ENCODE measurements at regions not wholly inside any gene's neighbourhood (a gene's known extent, or its start where the extent isn't known, plus 50 kb on each side); places are given as distances from the start of the nearest gene placed in this dataset.

GRCh38 chr1:90133133-90133532 lies 138.2 kb downstream of the ZNF326 start:
- Mint-ChIP-seq H3K4me1 (ENCODE audit: low read depth) (no peaks in the 10 kb centered on the region), H3K36me3 (ENCODE audit: low read depth) (no peaks in the 10 kb centered on the region), H3K9me3 (no peaks in the 10 kb centered on the region), H3K27me3 (peaks cover 15% of the 10 kb centered on the region), H3K4me3 (no peak overlapping the region), H3K27ac (no peak overlapping the region)
- intact Hi-C loops (cut with micrococcal nuclease), result no loop called here

DNA sequence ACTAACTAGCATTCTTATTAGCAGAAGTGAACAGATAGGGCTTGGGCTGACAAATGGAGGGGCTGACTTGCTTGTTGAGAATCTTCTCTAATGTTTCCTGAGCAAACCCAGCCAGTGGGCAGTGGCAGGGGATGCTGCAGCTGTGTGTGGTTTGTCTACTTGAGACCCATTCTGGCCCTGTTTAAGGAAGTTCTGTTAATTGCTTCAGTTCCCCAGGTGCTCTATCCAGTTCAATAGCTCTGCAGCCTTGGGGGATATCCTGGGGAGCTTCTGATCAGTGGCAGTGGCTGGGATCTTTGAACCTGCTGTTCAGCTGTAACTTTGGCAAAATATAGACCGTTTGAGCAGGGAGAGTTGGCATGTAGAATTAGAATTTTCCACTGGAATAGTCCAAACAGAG lies 137.4 kb downstream of the ZNF326 start:
- H3K9me3 Mint-ChIP-seq, result no peaks in the 10 kb centered on the region
- no peaks in the 10 kb centered on the region for H3K4me1 Mint-ChIP-seq (ENCODE audit: low read depth)
- H3K4me3 Mint-ChIP-seq, result no peak overlapping the region
- intact Hi-C loops (cut with micrococcal nuclease), result no loop called here
- H3K27me3 Mint-ChIP-seq, result peaks cover 15% of the 10 kb centered on the region
- no peaks in the 10 kb centered on the region for H3K36me3 Mint-ChIP-seq (ENCODE audit: low read depth)
- no peak overlapping the region for H3K27ac Mint-ChIP-seq

GRCh38 chr1:90127288-90127953 lies 132.5 kb downstream of the ZNF326 start:
- intact Hi-C loops (cut with micrococcal nuclease), result no loop called here
- H3K4me3 Mint-ChIP-seq, result no peak overlapping the region
- no peak overlapping the region for H3K27ac Mint-ChIP-seq
- H3K36me3 Mint-ChIP-seq (ENCODE audit: low read depth), result no peaks in the 10 kb centered on the region
- no peaks in the 10 kb centered on the region for H3K4me1 Mint-ChIP-seq (ENCODE audit: low read depth)
- H3K9me3 Mint-ChIP-seq, result no peaks in the 10 kb centered on the region
- peaks cover 16% of the 10 kb centered on the region for H3K27me3 Mint-ChIP-seq

DNA sequence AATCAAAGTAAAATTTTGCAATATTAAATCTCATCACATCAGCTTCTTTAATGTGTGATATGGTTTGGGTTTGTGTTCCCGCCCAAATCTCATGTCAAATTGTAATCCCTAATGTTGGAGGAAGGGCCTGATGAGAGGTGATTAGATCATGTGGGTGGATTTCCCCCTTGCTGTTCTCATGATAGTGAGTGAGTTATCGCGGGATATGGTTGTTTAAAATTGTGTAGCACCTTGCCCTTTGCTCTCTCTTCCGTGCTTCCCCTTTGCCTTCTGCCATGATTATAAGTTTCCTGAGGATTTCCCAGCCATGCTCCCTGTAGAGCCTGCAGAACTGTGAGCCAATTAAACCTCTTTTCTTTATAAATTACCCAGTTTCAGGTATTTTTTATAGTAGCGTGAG lies 131.9 kb downstream of the ZNF326 start:
- peaks cover 14% of the 10 kb centered on the region for H3K27me3 Mint-ChIP-seq
- H3K9me3 Mint-ChIP-seq, result no peaks in the 10 kb centered on the region
- no peaks in the 10 kb centered on the region for H3K36me3 Mint-ChIP-seq (ENCODE audit: low read depth)
- no peaks in the 10 kb centered on the region for H3K4me1 Mint-ChIP-seq (ENCODE audit: low read depth)
- intact Hi-C loops (cut with micrococcal nuclease), result no loop called here
- no peak overlapping the region for H3K4me3 Mint-ChIP-seq
- no peak overlapping the region for H3K27ac Mint-ChIP-seq

GRCh38 chr1:90122654-90123340 lies 127.9 kb downstream of the ZNF326 start:
- Mint-ChIP-seq H3K27me3 (peaks cover 8% of the 10 kb centered on the region), H3K4me3 (no peak overlapping the region)
- intact Hi-C loops (cut with micrococcal nuclease), result no loop called here

GRCh38 chr1:90114521-90115141 lies 119.7 kb downstream of the ZNF326 start:
- no peak overlapping the region for H3K27ac Mint-ChIP-seq
- no peaks in the 10 kb centered on the region for H3K4me1 Mint-ChIP-seq (ENCODE audit: low read depth)
- peaks cover 16% of the 10 kb centered on the region for H3K27me3 Mint-ChIP-seq
- H3K9me3 Mint-ChIP-seq, result no peaks in the 10 kb centered on the region
- no peak overlapping the region for H3K4me3 Mint-ChIP-seq
- intact Hi-C loops (cut with micrococcal nuclease), result loop anchor here (10.0 kb wide), 1 partner anchor 1050 kb away; no protein-coding TSS in a partner anchor
- H3K36me3 Mint-ChIP-seq (ENCODE audit: low read depth), result no peaks in the 10 kb centered on the region

More at GRCh38 chr1:90122654-90123340, 127.9 kb downstream of the ZNF326 start:
- Mint-ChIP-seq H3K27ac (no peak overlapping the region), H3K4me1 (ENCODE audit: low read depth) (no peaks in the 10 kb centered on the region), H3K9me3 (no peaks in the 10 kb centered on the region), H3K36me3 (ENCODE audit: low read depth) (no peaks in the 10 kb centered on the region)

DNA sequence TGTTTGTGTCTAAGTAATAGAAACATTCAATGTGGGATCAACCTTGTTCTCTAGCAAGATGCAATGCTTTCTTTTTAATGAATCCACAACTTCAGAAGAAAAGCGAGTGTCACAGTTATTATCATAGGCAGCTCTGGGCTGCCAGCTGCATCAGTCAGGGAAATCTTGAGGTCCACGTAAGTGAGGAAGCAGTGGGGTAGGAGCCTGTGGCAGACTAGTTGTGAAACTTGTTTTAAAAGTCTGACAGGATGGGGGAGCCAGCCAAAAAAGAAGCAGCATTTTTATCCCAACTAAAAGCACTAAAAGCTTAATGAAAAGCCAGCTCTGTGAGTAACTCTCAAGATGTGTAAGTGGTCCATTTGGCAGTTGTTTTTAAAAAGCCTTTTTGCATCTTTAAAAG lies 113.1 kb downstream of the ZNF326 start:
- no peaks in the 10 kb centered on the region for H3K9me3 Mint-ChIP-seq
- no peaks in the 10 kb centered on the region for H3K4me1 Mint-ChIP-seq (ENCODE audit: low read depth)
- no peaks in the 10 kb centered on the region for H3K36me3 Mint-ChIP-seq (ENCODE audit: low read depth)
- H3K27ac Mint-ChIP-seq, result no peak overlapping the region
- peaks cover 3% of the 10 kb centered on the region for H3K27me3 Mint-ChIP-seq
- intact Hi-C loops (cut with micrococcal nuclease), result no loop called here
- H3K4me3 Mint-ChIP-seq, result no peak overlapping the region

GRCh38 chr1:90106311-90106710 lies 111.4 kb downstream of the ZNF326 start:
- no peaks in the 10 kb centered on the region for H3K9me3 Mint-ChIP-seq
- H3K36me3 Mint-ChIP-seq (ENCODE audit: low read depth), result no peaks in the 10 kb centered on the region
- no peak overlapping the region for H3K4me3 Mint-ChIP-seq
- peaks cover 3% of the 10 kb centered on the region for H3K27me3 Mint-ChIP-seq
- H3K4me1 Mint-ChIP-seq (ENCODE audit: low read depth), result no peaks in the 10 kb centered on the region
- H3K27ac Mint-ChIP-seq, result no peak overlapping the region
- intact Hi-C loops (cut with micrococcal nuclease), result no loop called here

GRCh38 chr1:90104941-90105538 lies 110.1 kb downstream of the ZNF326 start:
- H3K4me3 Mint-ChIP-seq, result no peak overlapping the region
- no peaks in the 10 kb centered on the region for H3K9me3 Mint-ChIP-seq
- intact Hi-C loops (cut with micrococcal nuclease), result no loop called here
- H3K36me3 Mint-ChIP-seq (ENCODE audit: low read depth), result no peaks in the 10 kb centered on the region
- no peaks in the 10 kb centered on the region for H3K4me1 Mint-ChIP-seq (ENCODE audit: low read depth)
- no peak overlapping the region for H3K27ac Mint-ChIP-seq
- H3K27me3 Mint-ChIP-seq, result peaks cover 3% of the 10 kb centered on the region

DNA sequence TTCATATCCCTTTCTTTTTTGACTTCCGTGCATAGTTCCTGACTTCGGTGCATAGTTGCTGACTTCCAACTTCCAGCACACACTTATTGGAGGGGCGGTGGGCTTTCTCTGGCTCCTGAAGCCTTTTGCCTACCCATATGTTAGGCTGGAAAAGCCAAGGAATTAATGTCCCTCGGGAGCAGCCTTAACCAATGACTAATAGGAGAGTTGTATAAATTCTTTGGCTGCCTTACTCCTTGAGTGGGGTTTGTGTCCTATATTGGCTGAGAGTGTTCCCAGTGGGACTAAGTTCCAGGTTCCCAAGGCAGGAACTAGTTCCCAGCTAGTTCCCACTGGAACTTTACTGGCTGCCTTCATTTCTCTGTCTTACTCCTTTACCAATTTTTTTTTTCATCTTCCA lies 105.7 kb downstream of the ZNF326 start:
- Mint-ChIP-seq H3K36me3 (ENCODE audit: low read depth) (no peaks in the 10 kb centered on the region), H3K27ac (no peak overlapping the region), H3K9me3 (no peaks in the 10 kb centered on the region), H3K4me1 (ENCODE audit: low read depth) (no peaks in the 10 kb centered on the region), H3K4me3 (no peak overlapping the region), H3K27me3 (peaks cover 3% of the 10 kb centered on the region)
- intact Hi-C loops (cut with micrococcal nuclease), result no loop called here

GRCh38 chr1:90092441-90092840 lies 97.5 kb downstream of the ZNF326 start:
- Mint-ChIP-seq H3K27me3 (no peaks in the 10 kb centered on the region), H3K9me3 (peaks cover 6% of the 10 kb centered on the region), H3K4me1 (ENCODE audit: low read depth) (no peaks in the 10 kb centered on the region), H3K36me3 (ENCODE audit: low read depth) (no peaks in the 10 kb centered on the region), H3K27ac (no peak overlapping the region), H3K4me3 (no peak overlapping the region)
- intact Hi-C loops (cut with micrococcal nuclease), result no loop called here

Data from dendritic cell treated with granulocyte-macrophage colony-stimulating factor and Interleukin-4, amounts not matched to agents 40 ng/mL and 50 ng/mL, for 4 days (primary cell).